Activated CD4-positive, alpha-beta memory T cell treated with anti-CD3 and anti-CD28 coated beads for 36 hours (primary cell): ENCODE measurements at regions not wholly inside any gene's neighbourhood (a gene's known extent, or its start where the extent isn't known, plus 50 kb on each side); places are given as distances from the start of the nearest gene placed in this dataset.

Experiments
- CTCF ChIA-PET: fragments of 350-600 bp; sonication (Branson Sonifier 250); formaldehyde crosslinking; loops from one replicate; lab custom pipeline; 2021; ENCODE audit warnings: antibody characterized with exemption, inconsistent platforms; lab: Charles Lee
- POLR2A ChIA-PET: fragments of 350-600 bp; sonication (Branson Sonifier 250); formaldehyde crosslinking; loops from one replicate; lab custom pipeline; 2021; ENCODE audit warnings: antibody characterized with exemption; lab: Charles Lee
- DNase-seq: peaks from one replicate; pipeline ENCODE4 v3.0.0-alpha.2; 2020
- H3K27ac Mint-ChIP-seq: one replicate; pipeline ENCODE4 v1.8.0; 2021; ENCODE audit warnings: mixed read lengths
- H3K27me3 Mint-ChIP-seq: one replicate; pipeline ENCODE4 v1.8.0; 2021; ENCODE audit warnings: mixed read lengths
- H3K36me3 Mint-ChIP-seq: one replicate; pipeline ENCODE4 v1.8.0; 2021; ENCODE audit warnings: mixed read lengths
- H3K4me1 Mint-ChIP-seq: one replicate; pipeline ENCODE4 v1.8.0; 2021; ENCODE audit warnings: low read depth, mixed read lengths
- H3K4me3 Mint-ChIP-seq: one replicate; pipeline ENCODE4 v1.8.0; 2021; ENCODE audit warnings: mild to moderate bottlenecking, mixed read lengths
- H3K9me3 Mint-ChIP-seq: one replicate; pipeline ENCODE4 v1.8.0; 2021; ENCODE audit warnings: mixed read lengths
- intact Hi-C: fragments of 100-400 bp; cut with micrococcal nuclease; formaldehyde crosslinking; loops from one replicate; pipeline ENCODE4 v1.15.1; 2023

GRCh38 chr4:137212601-137213000, 319.7 kb downstream of the PCDH18 start:
- Mint-ChIP-seq H3K36me3 (no peaks in the 10 kb centered on the region), H3K4me3 (no peak overlapping the region), H3K27ac (no peak overlapping the region), H3K27me3 (no peaks in the 10 kb centered on the region), H3K9me3 (peaks cover 9% of the 10 kb centered on the region), H3K4me1 (no peaks in the 10 kb centered on the region)
- ChIA-PET CTCF (no interaction called here), POLR2A (no interaction called here)
- intact Hi-C loops: no loop called here
- no peak for DNase-seq

GRCh38 chr4:137209240-137209639, 323.1 kb downstream of the PCDH18 start:
- no peak overlapping the region for H3K4me3 Mint-ChIP-seq
- H3K27me3 Mint-ChIP-seq: no peaks in the 10 kb centered on the region
- intact Hi-C loops: no loop called here
- no peak for DNase-seq
- H3K27ac Mint-ChIP-seq: no peak overlapping the region
- no peaks in the 10 kb centered on the region for H3K4me1 Mint-ChIP-seq
- CTCF ChIA-PET: no interaction called here
- no peaks in the 10 kb centered on the region for H3K36me3 Mint-ChIP-seq
- peaks cover 9% of the 10 kb centered on the region for H3K9me3 Mint-ChIP-seq
- POLR2A ChIA-PET: no interaction called here

- H3K36me3 Mint-ChIP-seq: no peaks in the 10 kb centered on the region
- H3K4me3 Mint-ChIP-seq: no peak overlapping the region
- POLR2A ChIA-PET: no interaction called here
- no peak overlapping the region for H3K27ac Mint-ChIP-seq
- H3K4me1 Mint-ChIP-seq: no peaks in the 10 kb centered on the region
- H3K27me3 Mint-ChIP-seq: no peaks in the 10 kb centered on the region
- CTCF ChIA-PET: no interaction called here
- intact Hi-C loops: no loop called here
- DNase-seq: no peak
- H3K9me3 Mint-ChIP-seq: peaks cover 7% of the 10 kb centered on the region
Observed at GRCh38 chr4:137206781-137207180, 325.5 kb downstream of the PCDH18 start.

GRCh38 chr4:137203601-137204000, 328.7 kb downstream of the PCDH18 start:
- no peak overlapping the region for H3K4me3 Mint-ChIP-seq

GRCh38 chr4:137200322-137200721, 332.0 kb downstream of the PCDH18 start:
- no peaks in the 10 kb centered on the region for H3K4me1 Mint-ChIP-seq
- no peak for DNase-seq
- H3K27ac Mint-ChIP-seq: no peak overlapping the region
- H3K36me3 Mint-ChIP-seq: no peaks in the 10 kb centered on the region
- H3K4me3 Mint-ChIP-seq: no peak overlapping the region
- peaks cover 11% of the 10 kb centered on the region for H3K9me3 Mint-ChIP-seq
- POLR2A ChIA-PET: no interaction called here
- intact Hi-C loops: no loop called here
- H3K27me3 Mint-ChIP-seq: no peaks in the 10 kb centered on the region
- CTCF ChIA-PET: no interaction called here

More at GRCh38 chr4:137203601-137204000, 328.7 kb downstream of the PCDH18 start:
- Mint-ChIP-seq H3K9me3 (peaks cover 4% of the 10 kb centered on the region), H3K36me3 (no peaks in the 10 kb centered on the region), H3K27me3 (no peaks in the 10 kb centered on the region), H3K27ac (no peak overlapping the region), H3K4me1 (no peaks in the 10 kb centered on the region)
- no peak for DNase-seq
- ChIA-PET POLR2A (no interaction called here), CTCF (interaction anchor here (0.6 kb wide), 1 partner anchor 101 kb away, joined by 4 read pairs; no protein-coding TSS in a partner anchor)
- intact Hi-C loops: no loop called here

GRCh38 chr4:137198791-137199190, 333.5 kb downstream of the PCDH18 start:
- Mint-ChIP-seq H3K9me3 (peaks cover 13% of the 10 kb centered on the region), H3K36me3 (no peaks in the 10 kb centered on the region), H3K4me1 (no peaks in the 10 kb centered on the region), H3K4me3 (no peak overlapping the region), H3K27me3 (no peaks in the 10 kb centered on the region), H3K27ac (no peak overlapping the region)
- POLR2A ChIA-PET: no interaction called here
- CTCF ChIA-PET: no interaction called here
- no peak for DNase-seq
- intact Hi-C loops: no loop called here

DNA sequence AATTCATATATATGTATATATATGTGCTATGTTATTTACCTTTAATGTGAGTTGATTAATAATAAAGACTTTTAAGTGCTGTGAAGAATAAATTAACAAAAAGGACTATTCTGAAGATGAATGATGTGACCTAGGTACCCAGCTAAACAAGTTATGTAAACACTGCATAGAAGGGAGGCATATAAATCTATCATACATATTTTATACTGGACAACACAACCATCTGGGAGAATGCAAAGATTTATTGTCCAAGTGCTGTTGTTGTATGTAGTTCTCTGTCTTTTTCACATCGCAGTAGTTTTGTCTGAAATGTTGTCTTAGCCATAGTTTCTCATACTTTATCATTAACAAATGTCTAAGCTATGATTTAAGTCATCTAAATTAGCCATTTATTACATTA, 337.6 kb downstream of the PCDH18 start:
- no peaks in the 10 kb centered on the region for H3K36me3 Mint-ChIP-seq
- H3K4me3 Mint-ChIP-seq: no peak overlapping the region
- POLR2A ChIA-PET: no interaction called here
- CTCF ChIA-PET: no interaction called here
- H3K27ac Mint-ChIP-seq: no peak overlapping the region
- intact Hi-C loops: no loop called here
- H3K4me1 Mint-ChIP-seq: no peaks in the 10 kb centered on the region
- peaks cover 12% of the 10 kb centered on the region for H3K9me3 Mint-ChIP-seq
- no peaks in the 10 kb centered on the region for H3K27me3 Mint-ChIP-seq
- no peak for DNase-seq

DNA sequence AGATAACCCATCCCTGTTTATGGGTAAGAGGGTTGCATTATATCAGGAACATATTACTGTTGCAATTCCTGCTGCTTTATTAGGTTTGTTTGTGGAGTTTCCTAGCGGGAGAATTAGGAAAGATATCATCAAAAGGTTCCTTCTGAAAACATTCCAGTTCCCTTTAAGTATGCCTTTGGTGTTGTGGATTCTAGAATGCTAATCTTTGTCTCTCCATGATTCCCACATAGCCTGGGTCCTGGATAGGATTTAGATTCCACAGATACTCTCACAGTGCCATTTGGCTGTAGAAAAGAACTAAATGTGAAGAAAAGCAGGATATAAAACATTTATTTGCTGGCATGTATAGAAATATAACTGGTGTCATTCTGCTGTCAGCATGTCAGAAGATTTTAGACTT, 338.7 kb downstream of the PCDH18 start:
- CTCF ChIA-PET: interaction anchor here (0.7 kb wide), 1 partner anchor 16 kb away, joined by 3 read pairs; no protein-coding TSS in a partner anchor
- Mint-ChIP-seq H3K36me3 (no peaks in the 10 kb centered on the region), H3K27me3 (no peaks in the 10 kb centered on the region), H3K4me3 (no peak overlapping the region), H3K27ac (no peak overlapping the region), H3K9me3 (peaks cover 11% of the 10 kb centered on the region), H3K4me1 (no peaks in the 10 kb centered on the region)
- POLR2A ChIA-PET: no interaction called here
- intact Hi-C loops: no loop called here
- no peak for DNase-seq

GRCh38 chr4:137181293-137181899, 350.9 kb downstream of the PCDH18 start:
- no peak for DNase-seq
- POLR2A ChIA-PET: no interaction called here
- H3K9me3 Mint-ChIP-seq: peaks cover 5% of the 10 kb centered on the region
- no peak overlapping the region for H3K27ac Mint-ChIP-seq
- H3K4me3 Mint-ChIP-seq: no peak overlapping the region
- no peaks in the 10 kb centered on the region for H3K27me3 Mint-ChIP-seq
- no peaks in the 10 kb centered on the region for H3K4me1 Mint-ChIP-seq
- H3K36me3 Mint-ChIP-seq: no peaks in the 10 kb centered on the region
- CTCF ChIA-PET: no interaction called here
- intact Hi-C loops: no loop called here

- H3K4me1 Mint-ChIP-seq: no peaks in the 10 kb centered on the region
- no peaks in the 10 kb centered on the region for H3K27me3 Mint-ChIP-seq
- H3K27ac Mint-ChIP-seq: no peak overlapping the region
- intact Hi-C loops: no loop called here
- CTCF ChIA-PET: no interaction called here
- no peak overlapping the region for H3K4me3 Mint-ChIP-seq
- no peaks in the 10 kb centered on the region for H3K36me3 Mint-ChIP-seq
- POLR2A ChIA-PET: no interaction called here
- peaks cover 5% of the 10 kb centered on the region for H3K9me3 Mint-ChIP-seq
- no peak for DNase-seq
Observed at GRCh38 chr4:137180349-137180748, 351.9 kb downstream of the PCDH18 start.

GRCh38 chr4:137156807-137157206, 375.5 kb downstream of the PCDH18 start:
- Mint-ChIP-seq H3K4me1 (no peaks in the 10 kb centered on the region), H3K4me3 (no peak overlapping the region), H3K27me3 (no peaks in the 10 kb centered on the region), H3K36me3 (no peaks in the 10 kb centered on the region), H3K9me3 (no peaks in the 10 kb centered on the region), H3K27ac (no peak overlapping the region)
- POLR2A ChIA-PET: no interaction called here
- DNase-seq: no peak
- intact Hi-C loops: no loop called here
- CTCF ChIA-PET: no interaction called here

GRCh38 chr4:137156054-137156453, 376.2 kb downstream of the PCDH18 start:
- CTCF ChIA-PET: no interaction called here
- H3K36me3 Mint-ChIP-seq: no peaks in the 10 kb centered on the region
- H3K27ac Mint-ChIP-seq: no peak overlapping the region
- no peaks in the 10 kb centered on the region for H3K4me1 Mint-ChIP-seq
- no peak for DNase-seq
- intact Hi-C loops: no loop called here
- H3K9me3 Mint-ChIP-seq: no peaks in the 10 kb centered on the region
- no peaks in the 10 kb centered on the region for H3K27me3 Mint-ChIP-seq
- H3K4me3 Mint-ChIP-seq: no peak overlapping the region
- POLR2A ChIA-PET: no interaction called here

GRCh38 chr4:137131201-137131600, 401.1 kb downstream of the PCDH18 start:
- Mint-ChIP-seq H3K36me3 (no peaks in the 10 kb centered on the region), H3K4me3 (no peak overlapping the region), H3K4me1 (no peaks in the 10 kb centered on the region), H3K27ac (no peak overlapping the region), H3K9me3 (no peaks in the 10 kb centered on the region), H3K27me3 (no peaks in the 10 kb centered on the region)
- intact Hi-C loops: no loop called here
- CTCF ChIA-PET: no interaction called here
- no peak for DNase-seq
- POLR2A ChIA-PET: no interaction called here
